Keratinocyte (primary cell): ENCODE measurements at regions not wholly inside any gene's neighbourhood (a gene's known extent, or its start where the extent isn't known, plus 50 kb on each side); places are given as distances from the start of the nearest gene placed in this dataset.
A peak's percentile ranks its signal among the peaks of the same experiment; 100 is the strongest.

Experiments used
- EZH2 ChIP-seq: IDR thresholded peaks from one replicate; pipeline ENCODE4 v1.6.1; 2012; ENCODE audit warnings: inconsistent platforms, mild to moderate bottlenecking, low read length, moderate library complexity
- TF ChIP-seq, protein P1 (sequence below), 3 experiments: IDR thresholded peaks in 1 of 3; conservative IDR thresholded peaks in 1 of 3; optimal IDR thresholded peaks in 1 of 3; 2 replicates in 2 of 3; 3 replicates in 1 of 3; pipeline versions ENCODE3 to v1.5.1; 2011; ENCODE audit warnings: low read length in 3 of 3, mild to moderate bottlenecking in 3 of 3, moderate library complexity in 2 of 3, control low read depth in 1 of 3, inconsistent platforms in 1 of 3; ENCODE audit not compliant: insufficient read depth in 2 of 3; ENCODE audit errors: extremely low read depth in 1 of 3

DNA sequence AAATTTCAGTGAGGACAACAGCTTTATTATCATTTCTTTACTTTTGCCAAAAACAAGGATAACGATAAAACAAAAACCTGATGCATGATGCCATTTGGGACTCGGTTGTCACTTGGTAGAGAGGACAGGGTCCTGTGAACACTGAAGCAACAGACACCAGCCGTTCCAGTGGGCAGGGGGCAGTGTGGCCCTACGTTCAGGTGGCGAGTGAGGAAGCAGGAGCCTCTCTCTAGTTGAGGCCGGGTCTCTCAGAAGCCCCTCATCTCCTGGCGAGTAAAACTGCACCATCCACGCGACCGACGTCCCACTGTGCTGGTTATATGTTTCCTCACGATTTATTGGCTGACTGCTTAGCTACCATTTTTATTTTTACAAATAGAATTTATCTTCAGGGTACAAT, 231.6 kb downstream of the THBS2 start:
- TF ChIP-seq, protein P1, sequence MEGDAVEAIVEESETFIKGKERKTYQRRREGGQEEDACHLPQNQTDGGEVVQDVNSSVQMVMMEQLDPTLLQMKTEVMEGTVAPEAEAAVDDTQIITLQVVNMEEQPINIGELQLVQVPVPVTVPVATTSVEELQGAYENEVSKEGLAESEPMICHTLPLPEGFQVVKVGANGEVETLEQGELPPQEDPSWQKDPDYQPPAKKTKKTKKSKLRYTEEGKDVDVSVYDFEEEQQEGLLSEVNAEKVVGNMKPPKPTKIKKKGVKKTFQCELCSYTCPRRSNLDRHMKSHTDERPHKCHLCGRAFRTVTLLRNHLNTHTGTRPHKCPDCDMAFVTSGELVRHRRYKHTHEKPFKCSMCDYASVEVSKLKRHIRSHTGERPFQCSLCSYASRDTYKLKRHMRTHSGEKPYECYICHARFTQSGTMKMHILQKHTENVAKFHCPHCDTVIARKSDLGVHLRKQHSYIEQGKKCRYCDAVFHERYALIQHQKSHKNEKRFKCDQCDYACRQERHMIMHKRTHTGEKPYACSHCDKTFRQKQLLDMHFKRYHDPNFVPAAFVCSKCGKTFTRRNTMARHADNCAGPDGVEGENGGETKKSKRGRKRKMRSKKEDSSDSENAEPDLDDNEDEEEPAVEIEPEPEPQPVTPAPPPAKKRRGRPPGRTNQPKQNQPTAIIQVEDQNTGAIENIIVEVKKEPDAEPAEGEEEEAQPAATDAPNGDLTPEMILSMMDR (optimal IDR thresholded peaks at IDR 0.05 in 1 of 3, IDR thresholded peaks at IDR 0.05 in 1 of 3, conservative IDR thresholded peaks at IDR 0.05 in 1 of 3; ENCODE audit: extremely low read depth in 1 of 3, insufficient read depth in 2 of 3, low read length in 3 of 3): peak in 1 of 3 experiments; percentile 31
- TF ChIP-seq EZH2: no peak
